ENCODE measurements at regions not wholly inside any gene's neighbourhood (a gene's known extent, or its start where the extent isn't known, plus 50 kb on each side); places are given as distances from the start of the nearest gene placed in this dataset.

DNA sequence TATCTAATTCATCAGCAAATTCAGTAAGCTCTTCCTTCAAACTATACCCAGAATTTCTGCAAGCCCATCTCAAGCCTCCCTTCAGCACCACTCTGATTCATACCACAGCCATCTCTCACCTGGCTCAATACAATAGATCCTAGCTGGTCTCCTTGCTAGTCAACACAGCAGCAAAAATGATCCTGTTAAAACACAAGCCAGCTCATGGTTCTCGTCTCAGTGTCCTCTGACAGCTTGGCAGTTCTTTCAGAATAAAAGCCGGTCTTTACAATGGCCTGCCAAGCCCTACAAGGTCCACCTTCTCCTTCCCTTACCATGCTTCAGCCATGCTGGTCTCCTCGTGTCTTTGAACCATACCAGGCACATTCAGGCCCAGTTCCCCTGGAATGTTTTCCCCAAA, 296.9 kb upstream of the RND3 start:
- TF ChIP-seq, protein P1, sequence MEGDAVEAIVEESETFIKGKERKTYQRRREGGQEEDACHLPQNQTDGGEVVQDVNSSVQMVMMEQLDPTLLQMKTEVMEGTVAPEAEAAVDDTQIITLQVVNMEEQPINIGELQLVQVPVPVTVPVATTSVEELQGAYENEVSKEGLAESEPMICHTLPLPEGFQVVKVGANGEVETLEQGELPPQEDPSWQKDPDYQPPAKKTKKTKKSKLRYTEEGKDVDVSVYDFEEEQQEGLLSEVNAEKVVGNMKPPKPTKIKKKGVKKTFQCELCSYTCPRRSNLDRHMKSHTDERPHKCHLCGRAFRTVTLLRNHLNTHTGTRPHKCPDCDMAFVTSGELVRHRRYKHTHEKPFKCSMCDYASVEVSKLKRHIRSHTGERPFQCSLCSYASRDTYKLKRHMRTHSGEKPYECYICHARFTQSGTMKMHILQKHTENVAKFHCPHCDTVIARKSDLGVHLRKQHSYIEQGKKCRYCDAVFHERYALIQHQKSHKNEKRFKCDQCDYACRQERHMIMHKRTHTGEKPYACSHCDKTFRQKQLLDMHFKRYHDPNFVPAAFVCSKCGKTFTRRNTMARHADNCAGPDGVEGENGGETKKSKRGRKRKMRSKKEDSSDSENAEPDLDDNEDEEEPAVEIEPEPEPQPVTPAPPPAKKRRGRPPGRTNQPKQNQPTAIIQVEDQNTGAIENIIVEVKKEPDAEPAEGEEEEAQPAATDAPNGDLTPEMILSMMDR (IDR thresholded peaks at IDR 0.05; ENCODE audit: borderline replicate concordance, control extremely low read depth, extremely low read depth, insufficient read depth, missing control alignments), result no peak
- in situ Hi-C loops (cut with MboI; ENCODE audit: low sequenced_read_pairs, unreplicated experiment), result no loop called here

DNA sequence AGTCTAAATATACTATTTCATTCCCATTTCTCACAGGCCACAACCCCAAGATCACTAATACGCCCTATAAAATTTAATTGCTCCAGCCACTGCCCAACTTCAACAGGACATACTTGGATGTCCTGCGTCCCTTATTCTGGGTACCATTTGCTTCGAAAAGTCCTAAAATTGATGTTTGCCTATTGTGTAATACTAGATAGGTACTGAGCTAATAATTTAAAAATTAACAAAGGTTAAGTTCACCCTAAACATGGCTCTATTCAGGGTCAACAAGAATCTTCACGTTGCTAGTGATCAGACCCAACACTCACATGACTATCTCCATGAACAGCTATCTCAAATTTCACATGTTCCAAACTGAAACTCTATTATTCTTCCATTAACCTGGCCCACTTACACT, 296.4 kb upstream of the RND3 start:
- TF ChIP-seq, protein P1 (IDR thresholded peaks at IDR 0.05; ENCODE audit: borderline replicate concordance, control extremely low read depth, extremely low read depth, insufficient read depth, missing control alignments), result no peak
- in situ Hi-C loops (cut with MboI; ENCODE audit: low sequenced_read_pairs, unreplicated experiment), result no loop called here
- no peak for DNase-seq (ENCODE audit: low spot score)

More for the DNA sequence above, 296.9 kb upstream of the RND3 start:
- DNase-seq (ENCODE audit: low spot score), result no peak

DNA sequence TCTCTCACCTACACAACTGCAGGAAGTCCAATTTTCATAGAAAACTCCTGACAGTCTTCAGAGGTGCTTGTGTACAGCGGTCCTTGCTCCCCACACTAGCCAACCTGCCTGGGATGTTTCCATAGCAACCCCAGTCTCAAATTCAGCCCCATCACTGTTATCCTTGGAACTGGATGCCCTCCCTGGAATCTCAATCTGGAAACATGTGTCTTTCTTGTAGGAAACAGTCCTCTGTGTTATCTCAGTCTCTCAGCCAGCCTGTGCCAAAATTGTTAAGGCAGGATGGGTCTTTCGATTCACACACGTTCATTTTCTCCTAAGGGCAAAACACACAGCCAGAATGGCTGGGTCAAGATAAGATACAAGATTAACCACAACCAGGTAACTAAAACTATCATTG, 295.5 kb upstream of the RND3 start:
- DNase-seq (ENCODE audit: low spot score), result no peak
- TF ChIP-seq, protein P1 (IDR thresholded peaks at IDR 0.05; ENCODE audit: borderline replicate concordance, control extremely low read depth, extremely low read depth, insufficient read depth, missing control alignments), result no peak
- in situ Hi-C loops (cut with MboI; ENCODE audit: low sequenced_read_pairs, unreplicated experiment), result no loop called here

DNA sequence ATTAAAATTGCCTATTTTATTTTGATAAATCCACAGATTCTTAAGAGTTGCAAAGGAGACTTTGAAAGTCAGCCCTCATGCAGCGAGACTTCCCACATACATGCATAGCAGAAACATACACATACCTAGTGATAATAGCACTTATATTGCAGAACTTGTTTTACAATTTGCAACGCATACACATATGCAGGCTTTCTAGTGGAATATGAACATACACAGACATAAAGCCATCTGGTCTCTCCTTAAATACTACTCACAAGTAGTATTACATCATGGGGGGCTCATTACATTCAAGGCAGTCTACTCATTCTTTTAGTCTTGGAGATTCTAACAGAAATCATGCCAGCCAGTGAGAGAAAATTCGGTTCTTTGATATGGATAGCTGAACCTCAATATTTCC, 295.1 kb upstream of the RND3 start:
- no peak for DNase-seq (ENCODE audit: low spot score)
- TF ChIP-seq, protein P1 (IDR thresholded peaks at IDR 0.05; ENCODE audit: borderline replicate concordance, control extremely low read depth, extremely low read depth, insufficient read depth, missing control alignments), result no peak
- in situ Hi-C loops (cut with MboI; ENCODE audit: low sequenced_read_pairs, unreplicated experiment), result no loop called here

- DNase-seq (ENCODE audit: low spot score), result no peak
- TF ChIP-seq, protein P1 (IDR thresholded peaks at IDR 0.05; ENCODE audit: borderline replicate concordance, control extremely low read depth, extremely low read depth, insufficient read depth, missing control alignments), result no peak
- in situ Hi-C loops (cut with MboI; ENCODE audit: low sequenced_read_pairs, unreplicated experiment), result no loop called here
Observed at GRCh38 chr2:150781142-150781541, 293.7 kb upstream of the RND3 start.

DNA sequence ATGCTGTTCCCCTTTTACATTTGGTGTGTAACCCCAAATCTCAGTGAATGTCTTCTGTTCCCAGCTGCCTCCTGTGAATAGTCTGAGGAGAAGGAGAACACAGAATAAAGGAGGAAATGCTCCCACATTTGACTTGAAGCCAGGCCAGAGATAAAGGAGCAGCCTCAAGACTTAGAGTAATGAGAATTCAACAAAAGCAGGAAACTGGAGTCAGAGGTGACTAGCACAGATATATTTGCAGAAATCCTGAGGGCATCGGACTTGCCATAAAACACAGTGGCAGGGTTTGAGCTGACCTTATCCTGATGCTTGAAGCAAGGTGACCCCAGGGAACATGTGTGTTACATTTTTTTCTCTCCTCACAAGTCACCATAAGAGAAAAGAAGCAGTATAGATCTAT, 291.4 kb upstream of the RND3 start:
- TF ChIP-seq, protein P1 (IDR thresholded peaks at IDR 0.05; ENCODE audit: borderline replicate concordance, control extremely low read depth, extremely low read depth, insufficient read depth, missing control alignments), result no peak
- in situ Hi-C loops (cut with MboI; ENCODE audit: low sequenced_read_pairs, unreplicated experiment), result no loop called here
- no peak for DNase-seq (ENCODE audit: low spot score)

DNA sequence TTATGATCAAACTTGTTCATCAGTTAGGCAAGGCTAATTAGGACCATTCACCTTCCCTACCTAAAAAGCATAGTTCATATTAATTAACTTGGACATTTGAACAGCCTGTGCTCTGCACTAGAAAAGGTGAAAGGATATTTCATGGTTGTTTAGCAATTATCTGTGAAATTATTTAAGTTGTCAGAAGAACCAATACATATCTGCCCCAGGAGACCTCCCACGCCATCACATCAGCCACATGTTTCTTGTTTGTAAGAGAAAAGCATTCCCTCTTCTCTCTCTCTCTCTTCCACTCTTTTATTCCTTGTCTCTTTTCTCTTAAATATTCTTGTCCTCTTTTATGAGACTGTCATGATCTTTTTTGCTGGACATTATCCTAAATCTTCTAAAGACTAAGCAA, 282.0 kb upstream of the RND3 start:
- DNase-seq (ENCODE audit: low spot score), result no peak
- in situ Hi-C loops (cut with MboI; ENCODE audit: low sequenced_read_pairs, unreplicated experiment), result no loop called here

More for the DNA sequence above, 282.0 kb upstream of the RND3 start:
- TF ChIP-seq, protein P1 (IDR thresholded peaks at IDR 0.05; ENCODE audit: borderline replicate concordance, control extremely low read depth, extremely low read depth, insufficient read depth, missing control alignments), result no peak

Data from GM13976 (cell line).